GM12878 (cell line): ENCODE measurements at regions not wholly inside any gene's neighbourhood (a gene's known extent, or its start where the extent isn't known, plus 50 kb on each side); places are given as distances from the start of the nearest gene placed in this dataset.

Experiments
- ATAC-seq: fragments of 200-7000 bp; cut with Tn5 transposase; 3 replicates; pipeline ENCODE4 v1.9.1; 2020; ENCODE audit warnings: mild to moderate bottlenecking, moderate library complexity
- BruUV-seq: library from RNA; stranded (reverse); fragments of 400-500 nt; replicated peaks from 2 replicates; lab custom pipeline; 2021; lab: Mats Ljungman, UMichigan
- CTCF ChIA-PET: fragments of 300-600 bp; sonication (Branson Sonifier 250); formaldehyde crosslinking; extraction: SDS; loops from one replicate; lab custom pipeline; 2021; ENCODE audit warnings: inconsistent platforms; lab: Yijun Ruan, JAX
- POLR2A ChIA-PET: fragments of 350-600 bp; formaldehyde crosslinking; extraction: SDS; loops from one replicate; lab custom pipeline; 2021; ENCODE audit warnings: inconsistent platforms; lab: Charles Lee
- RAD21 ChIA-PET: fragments of 300-600 bp; sonication (Branson Sonifier 250); formaldehyde crosslinking; loops from one replicate; lab custom pipeline; 2023; ENCODE audit warnings: antibody characterized with exemption; ENCODE audit not compliant: unreplicated experiment; lab: Charles Lee
- SMC1A ChIA-PET: fragments of 300-600 bp; sonication (Branson Sonifier 250); formaldehyde crosslinking; loops from one replicate; lab custom pipeline; 2023; ENCODE audit not compliant: unreplicated experiment, uncharacterized antibody; lab: Charles Lee
- DNase-seq: peaks from one replicate; pipeline ENCODE4 v3.0.0-alpha.2; 2011; ENCODE audit warnings: low read depth, low spot score
- FAIRE-seq: peaks from 3 replicates; lab custom pipeline; 2011; peaks lifted over from hg19 to GRCh38; lab: Jason Lieb, UNC
- H2AFZ ChIP-seq: 2 replicates; pipeline ENCODE4 v1.6.0; 2011; ENCODE audit warnings: low read depth, low read length, control low read depth; ENCODE audit not compliant: control insufficient read depth
- H3K27ac ChIP-seq: 2 replicates; pipeline ENCODE4 v1.5.1; 2011; ENCODE audit warnings: control low read depth; ENCODE audit not compliant: control insufficient read depth, insufficient read depth
- H3K27me3 ChIP-seq, 2 experiments: replicated peaks in 1 of 2; 2 replicates each; pipeline versions ENCODE4 v1.6.0 to v1.6.1; 2011; ENCODE audit warnings: low read length in 1 of 2; ENCODE audit not compliant: control insufficient read depth in 2 of 2, insufficient read depth in 2 of 2
- H3K36me3 ChIP-seq, 2 experiments: 2 replicates each; pipeline ENCODE4 v1.5.1; 2011; ENCODE audit warnings: low read length in 1 of 2; ENCODE audit not compliant: control insufficient read depth in 2 of 2, insufficient read depth in 2 of 2
- H3K4me1 ChIP-seq: 2 replicates; pipeline ENCODE4 v1.6.1; 2011; ENCODE audit warnings: mild to moderate bottlenecking, low read length, moderate library complexity, mixed read lengths; ENCODE audit not compliant: control insufficient read depth, insufficient read depth
- H3K4me2 ChIP-seq: 2 replicates; pipeline ENCODE4 v1.6.0; 2011; ENCODE audit warnings: control low read depth; ENCODE audit not compliant: control insufficient read depth, insufficient read depth
- H3K4me3 ChIP-seq: fragments of 200-600 bp; sonication (generic); 2 replicates; pipeline ENCODE4 v1.5.1; 2016
- H3K79me2 ChIP-seq: 2 replicates; pipeline ENCODE4 v1.6.0; 2011; ENCODE audit warnings: low read length; ENCODE audit not compliant: control insufficient read depth, insufficient read depth
- H3K9ac ChIP-seq: 2 replicates; pipeline ENCODE4 v1.8.0; 2011; ENCODE audit warnings: low read length, control low read depth, mixed read lengths; ENCODE audit not compliant: control insufficient read depth, insufficient read depth
- H3K9me3 ChIP-seq: replicated peaks from 3 replicates; pipeline ENCODE4 v1.5.1; 2011; ENCODE audit warnings: mild to moderate bottlenecking, low read length; ENCODE audit not compliant: control insufficient read depth, insufficient read depth
- H4K20me1 ChIP-seq: 2 replicates; pipeline ENCODE4 v1.6.0; 2011; ENCODE audit not compliant: control insufficient read depth, insufficient read depth
- IKZF1 ChIP-seq: fragments of 450-650 bp; conservative IDR thresholded peaks from 2 replicates; pipeline ENCODE4 v1.6.1; 2017; ENCODE audit warnings: antibody characterized with exemption, mild to moderate bottlenecking
- KLF5 ChIP-seq: fragments of 450-650 bp; IDR thresholded peaks from 2 replicates; pipeline ENCODE4 v1.6.1; 2014; ENCODE audit warnings: mild to moderate bottlenecking; ENCODE audit not compliant: partially characterized antibody
- NRF1 ChIP-seq: conservative IDR thresholded peaks from 2 replicates; pipeline ENCODE4 v1.6.1; 2011; ENCODE audit warnings: mild to moderate bottlenecking, low read depth, low read length, improper control_type of control experiment
- POLR2AphosphoS2 ChIP-seq: IDR thresholded peaks from 2 replicates; pipeline ENCODE4 v1.6.1; 2011; ENCODE audit warnings: low read depth, mild to moderate bottlenecking, low read length, improper control_type of control experiment, moderate library complexity
- YBX1 ChIP-seq: fragments of 450-650 bp; IDR thresholded peaks from 2 replicates; pipeline ENCODE4 v1.6.1; 2016; ENCODE audit warnings: antibody characterized with exemption
- ZNF207 ChIP-seq: fragments of 450-650 bp; IDR thresholded peaks from 2 replicates; pipeline ENCODE4 v1.6.1; 2014; ENCODE audit warnings: antibody characterized with exemption, mild to moderate bottlenecking, borderline replicate concordance
- ZNF622 ChIP-seq: fragments of 450-650 bp; IDR thresholded peaks from 2 replicates; pipeline ENCODE4 v1.6.1; 2017; ENCODE audit warnings: mild to moderate bottlenecking, inconsistent platforms
- WGBS: methylation state at CpG from one replicate; pipeline ENCODE4 v1.1.6; 2016; ENCODE audit warnings: low lambda C conversion rate; ENCODE audit not compliant: insufficient replicate concordance, insufficient coverage; ENCODE audit errors: missing lambda C conversion rate; 5-methylcytosine and 5-hydroxymethylcytosine counted together
- in situ Hi-C: fragments of 300-500 bp; cut with MboI; formaldehyde crosslinking; loops from 9 replicates; pipeline ENCODE4 v1.14.3; 2018; ENCODE audit warnings: mixed read lengths
- intact Hi-C: fragments of 100-400 bp; cut with micrococcal nuclease; formaldehyde crosslinking; loops from one replicate; pipeline ENCODE4 v1.14.2; 2022; ENCODE audit not compliant: unreplicated experiment
- TF ChIP-seq, protein P1 (sequence below): fragments of 450-650 bp; IDR thresholded peaks from 2 replicates; pipeline ENCODE4 v1.6.1; 2017; ENCODE audit warnings: mild to moderate bottlenecking, moderate library complexity

DNA sequence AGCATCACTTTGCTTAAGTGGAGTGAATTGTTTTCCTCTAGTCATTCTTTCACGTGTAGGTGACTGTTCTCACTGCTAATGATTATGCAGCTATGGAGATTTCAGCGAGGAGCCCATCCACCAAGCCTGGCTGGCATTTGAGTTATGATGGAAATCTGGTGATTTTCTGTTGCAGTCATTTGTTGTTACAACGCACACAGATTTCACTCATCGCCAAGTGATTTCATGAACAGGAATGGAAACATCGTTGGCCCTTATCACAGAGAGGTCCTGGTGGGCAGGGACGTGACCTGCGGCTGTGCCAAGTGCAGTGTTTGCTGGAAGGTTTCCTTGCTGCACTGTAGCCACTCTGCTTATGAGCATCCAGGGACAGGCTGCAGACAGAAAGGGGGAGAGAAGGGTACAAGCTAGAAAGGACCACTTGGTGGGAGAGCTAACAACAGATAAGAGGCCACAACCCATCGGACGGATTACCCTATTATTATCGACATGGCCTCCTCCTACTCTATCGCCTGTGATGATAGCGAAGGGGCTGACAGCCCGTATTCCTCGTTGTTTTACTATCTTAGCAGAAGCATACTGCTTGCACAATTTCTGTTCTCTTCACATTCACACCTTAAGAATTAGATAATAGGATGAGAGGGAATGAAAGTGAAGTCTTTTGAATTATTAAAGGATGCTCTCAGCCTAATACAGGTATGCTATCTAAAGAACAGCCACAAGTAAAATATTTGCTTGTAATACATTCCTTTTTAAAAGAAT lies 99.0 kb upstream of the PITRM1 start:
- no peak overlapping the region for H3K9ac ChIP-seq
- ChIA-PET CTCF (no interaction called here), POLR2A (no interaction called here), SMC1A (no interaction called here), RAD21 (no interaction called here)
- H3K27me3 ChIP-seq = no peaks in the 10 kb centered on the region
- no peak for TF ChIP-seq POLR2AphosphoS2
- H3K4me1 ChIP-seq = no peaks in the 10 kb centered on the region
- no peaks in the 10 kb centered on the region for H3K79me2 ChIP-seq
- H3K4me2 ChIP-seq = no peak overlapping the region
- no peak overlapping the region for H2AFZ ChIP-seq
- in situ Hi-C loops (no loop called here), intact Hi-C loops (no loop called here)
- no TSS peak for BruUV-seq
- no peaks in the 10 kb centered on the region for H4K20me1 ChIP-seq
- H3K27ac ChIP-seq = no peak overlapping the region
- no peak for FAIRE-seq
- H3K9me3 ChIP-seq = no peaks in the 10 kb centered on the region
- H3K4me3 ChIP-seq = no peak overlapping the region
- DNase-seq = no peak
- no peak for ATAC-seq
- H3K36me3 ChIP-seq = no peaks in the 10 kb centered on the region
- WGBS = 62% methylated on average over 14 of the region's 14 CpGs

DNA sequence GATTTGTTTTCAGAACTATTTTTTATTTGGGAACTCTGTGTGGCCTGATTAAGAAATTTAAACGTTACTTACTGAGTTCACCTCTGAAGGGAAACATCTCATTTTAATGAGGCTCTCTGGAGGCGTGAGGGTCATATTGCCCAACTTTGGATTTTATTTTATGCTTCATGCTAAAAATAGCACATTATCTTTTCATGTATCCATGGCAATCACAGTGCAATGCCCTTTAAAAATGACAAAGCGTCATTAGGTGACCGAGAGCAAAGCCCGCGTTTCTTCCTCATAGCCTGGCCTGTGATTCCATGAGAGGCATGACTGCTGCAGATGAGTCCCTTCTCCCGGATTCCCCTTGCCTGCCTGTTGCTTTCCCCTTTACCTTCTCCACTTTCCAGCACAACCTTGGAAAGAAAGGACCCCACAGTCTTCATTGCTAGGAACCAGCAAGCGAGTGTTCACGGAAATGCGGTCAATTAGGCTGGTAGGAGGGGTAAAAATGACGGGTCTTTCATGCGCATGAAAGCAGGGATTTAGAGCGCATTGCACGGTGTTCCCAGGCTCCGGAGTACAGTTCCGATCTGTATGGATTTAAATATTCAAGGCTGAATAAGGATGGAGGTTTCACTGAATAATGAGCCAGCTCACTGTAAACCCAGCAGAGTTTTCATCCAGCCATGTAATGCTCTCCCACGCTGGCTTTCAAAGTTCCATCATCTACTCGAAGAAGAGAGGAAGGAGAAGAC lies 98.2 kb upstream of the PITRM1 start:
- no peaks in the 10 kb centered on the region for H4K20me1 ChIP-seq
- POLR2A ChIA-PET = no interaction called here
- H3K79me2 ChIP-seq = no peaks in the 10 kb centered on the region
- no peak for DNase-seq
- H3K27ac ChIP-seq = no peak overlapping the region
- TF ChIP-seq ZNF207 (no peak), YBX1 (no peak), ZNF622 (no peak), IKZF1 (no peak), KLF5 (no peak), NRF1 (no peak)
- TF ChIP-seq, protein P1, sequence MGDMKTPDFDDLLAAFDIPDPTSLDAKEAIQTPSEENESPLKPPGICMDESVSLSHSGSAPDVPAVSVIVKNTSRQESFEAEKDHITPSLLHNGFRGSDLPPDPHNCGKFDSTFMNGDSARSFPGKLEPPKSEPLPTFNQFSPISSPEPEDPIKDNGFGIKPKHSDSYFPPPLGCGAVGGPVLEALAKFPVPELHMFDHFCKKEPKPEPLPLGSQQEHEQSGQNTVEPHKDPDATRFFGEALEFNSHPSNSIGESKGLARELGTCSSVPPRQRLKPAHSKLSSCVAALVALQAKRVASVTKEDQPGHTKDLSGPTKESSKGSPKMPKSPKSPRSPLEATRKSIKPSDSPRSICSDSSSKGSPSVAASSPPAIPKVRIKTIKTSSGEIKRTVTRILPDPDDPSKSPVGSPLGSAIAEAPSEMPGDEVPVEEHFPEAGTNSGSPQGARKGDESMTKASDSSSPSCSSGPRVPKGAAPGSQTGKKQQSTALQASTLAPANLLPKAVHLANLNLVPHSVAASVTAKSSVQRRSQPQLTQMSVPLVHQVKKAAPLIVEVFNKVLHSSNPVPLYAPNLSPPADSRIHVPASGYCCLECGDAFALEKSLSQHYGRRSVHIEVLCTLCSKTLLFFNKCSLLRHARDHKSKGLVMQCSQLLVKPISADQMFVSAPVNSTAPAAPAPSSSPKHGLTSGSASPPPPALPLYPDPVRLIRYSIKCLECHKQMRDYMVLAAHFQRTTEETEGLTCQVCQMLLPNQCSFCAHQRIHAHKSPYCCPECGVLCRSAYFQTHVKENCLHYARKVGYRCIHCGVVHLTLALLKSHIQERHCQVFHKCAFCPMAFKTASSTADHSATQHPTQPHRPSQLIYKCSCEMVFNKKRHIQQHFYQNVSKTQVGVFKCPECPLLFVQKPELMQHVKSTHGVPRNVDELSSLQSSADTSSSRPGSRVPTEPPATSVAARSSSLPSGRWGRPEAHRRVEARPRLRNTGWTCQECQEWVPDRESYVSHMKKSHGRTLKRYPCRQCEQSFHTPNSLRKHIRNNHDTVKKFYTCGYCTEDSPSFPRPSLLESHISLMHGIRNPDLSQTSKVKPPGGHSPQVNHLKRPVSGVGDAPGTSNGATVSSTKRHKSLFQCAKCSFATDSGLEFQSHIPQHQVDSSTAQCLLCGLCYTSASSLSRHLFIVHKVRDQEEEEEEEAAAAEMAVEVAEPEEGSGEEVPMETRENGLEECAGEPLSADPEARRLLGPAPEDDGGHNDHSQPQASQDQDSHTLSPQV = no peak
- WGBS = 54% methylated on average over 18 of the region's 18 CpGs
- H2AFZ ChIP-seq = no peak overlapping the region
- H3K4me1 ChIP-seq = no peaks in the 10 kb centered on the region
- no peak overlapping the region for H3K4me2 ChIP-seq
- no peaks in the 10 kb centered on the region for H3K27me3 ChIP-seq
- in situ Hi-C loops = no loop called here
- BruUV-seq = no TSS peak
- SMC1A ChIA-PET = no interaction called here
- CTCF ChIA-PET = no interaction called here
- intact Hi-C loops = no loop called here
- H3K9ac ChIP-seq = no peak overlapping the region
- no peak for FAIRE-seq
- H3K4me3 ChIP-seq = no peak overlapping the region
- RAD21 ChIA-PET = no interaction called here
- ATAC-seq = no peak
- H3K9me3 ChIP-seq = no peaks in the 10 kb centered on the region
- H3K36me3 ChIP-seq = no peaks in the 10 kb centered on the region
